Bronchial epithelial cell (primary cell): ENCODE measurements at regions not wholly inside any gene's neighbourhood (a gene's known extent, or its start where the extent isn't known, plus 50 kb on each side); places are given as distances from the start of the nearest gene placed in this dataset.

Experiments
- DNase-seq: peaks from one replicate; pipeline ENCODE4 v3.0.0-alpha.2; 2010; ENCODE audit warnings: low read depth
- FAIRE-seq: peaks from 2 replicates; lab custom pipeline; 2011; peaks lifted over from hg19 to GRCh38; lab: Jason Lieb, UNC
- H3K27me3 ChIP-seq: 2 replicates; pipeline ENCODE4 v1.5.1; 2011; ENCODE audit warnings: low read length; ENCODE audit not compliant: control insufficient read depth, insufficient read depth
- H3K36me3 ChIP-seq: 2 replicates; pipeline ENCODE4 v1.5.1; 2011; ENCODE audit warnings: low read length; ENCODE audit not compliant: control insufficient read depth, insufficient read depth
- H3K4me3 ChIP-seq: 2 replicates; pipeline ENCODE4 v1.5.1; 2011; ENCODE audit warnings: mild to moderate bottlenecking, low read depth, low read length, control low read depth
- TF ChIP-seq, protein P1 (sequence below): IDR thresholded peaks from 2 replicates; pipeline ENCODE4 v1.5.1; 2011; ENCODE audit warnings: mild to moderate bottlenecking, moderate library complexity, low read length, control low read depth, inconsistent platforms; ENCODE audit not compliant: insufficient read depth, severe bottlenecking

DNA sequence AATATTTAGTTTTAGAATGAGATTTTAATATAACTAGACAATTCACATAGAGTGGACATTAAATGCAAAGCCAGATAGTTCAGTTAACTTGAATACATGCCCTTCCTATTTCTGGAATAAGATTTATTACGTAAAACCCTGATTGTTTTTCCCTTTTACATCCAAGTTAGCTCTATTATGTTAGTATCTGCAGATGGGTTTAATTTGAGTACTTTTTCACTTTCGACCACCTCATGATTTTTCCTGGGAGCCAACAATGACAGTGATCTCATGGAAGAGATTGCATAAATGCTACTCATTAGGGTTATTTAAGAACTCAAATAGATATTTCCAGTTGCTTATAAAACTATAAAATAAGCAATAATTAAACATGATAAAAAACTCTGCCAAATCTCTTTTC is 199.4 kb upstream of the PTGFR start:
- DNase-seq: no peak
- FAIRE-seq: no peak
- no peaks in the 10 kb centered on the region for H3K36me3 ChIP-seq
- TF ChIP-seq, protein P1, sequence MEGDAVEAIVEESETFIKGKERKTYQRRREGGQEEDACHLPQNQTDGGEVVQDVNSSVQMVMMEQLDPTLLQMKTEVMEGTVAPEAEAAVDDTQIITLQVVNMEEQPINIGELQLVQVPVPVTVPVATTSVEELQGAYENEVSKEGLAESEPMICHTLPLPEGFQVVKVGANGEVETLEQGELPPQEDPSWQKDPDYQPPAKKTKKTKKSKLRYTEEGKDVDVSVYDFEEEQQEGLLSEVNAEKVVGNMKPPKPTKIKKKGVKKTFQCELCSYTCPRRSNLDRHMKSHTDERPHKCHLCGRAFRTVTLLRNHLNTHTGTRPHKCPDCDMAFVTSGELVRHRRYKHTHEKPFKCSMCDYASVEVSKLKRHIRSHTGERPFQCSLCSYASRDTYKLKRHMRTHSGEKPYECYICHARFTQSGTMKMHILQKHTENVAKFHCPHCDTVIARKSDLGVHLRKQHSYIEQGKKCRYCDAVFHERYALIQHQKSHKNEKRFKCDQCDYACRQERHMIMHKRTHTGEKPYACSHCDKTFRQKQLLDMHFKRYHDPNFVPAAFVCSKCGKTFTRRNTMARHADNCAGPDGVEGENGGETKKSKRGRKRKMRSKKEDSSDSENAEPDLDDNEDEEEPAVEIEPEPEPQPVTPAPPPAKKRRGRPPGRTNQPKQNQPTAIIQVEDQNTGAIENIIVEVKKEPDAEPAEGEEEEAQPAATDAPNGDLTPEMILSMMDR: no peak
- no peaks in the 10 kb centered on the region for H3K27me3 ChIP-seq
- H3K4me3 ChIP-seq: no peak overlapping the region

DNA sequence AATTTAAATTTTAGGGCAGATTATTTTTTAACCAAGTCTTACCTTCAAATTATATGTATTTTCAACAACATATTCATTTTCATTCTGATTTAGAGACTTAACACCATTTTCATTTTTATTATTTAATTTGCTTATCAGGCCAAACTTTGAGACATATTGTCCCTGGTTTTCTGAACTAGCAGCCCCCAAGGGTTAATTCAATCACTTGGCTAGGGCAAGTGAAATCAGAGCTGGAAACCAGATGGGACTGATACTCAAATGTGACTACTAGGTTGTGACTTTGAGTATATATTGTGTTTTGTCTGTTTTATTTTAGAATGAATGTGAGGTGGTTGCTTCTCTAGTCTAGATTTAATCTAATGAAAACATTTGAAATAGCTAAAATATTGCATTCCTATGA is 198.9 kb upstream of the PTGFR start:
- Histone ChIP-seq H3K27me3 (no peaks in the 10 kb centered on the region), H3K36me3 (no peaks in the 10 kb centered on the region), H3K4me3 (no peak overlapping the region)
- DNase-seq: no peak
- TF ChIP-seq, protein P1: no peak
- FAIRE-seq: no peak

DNA sequence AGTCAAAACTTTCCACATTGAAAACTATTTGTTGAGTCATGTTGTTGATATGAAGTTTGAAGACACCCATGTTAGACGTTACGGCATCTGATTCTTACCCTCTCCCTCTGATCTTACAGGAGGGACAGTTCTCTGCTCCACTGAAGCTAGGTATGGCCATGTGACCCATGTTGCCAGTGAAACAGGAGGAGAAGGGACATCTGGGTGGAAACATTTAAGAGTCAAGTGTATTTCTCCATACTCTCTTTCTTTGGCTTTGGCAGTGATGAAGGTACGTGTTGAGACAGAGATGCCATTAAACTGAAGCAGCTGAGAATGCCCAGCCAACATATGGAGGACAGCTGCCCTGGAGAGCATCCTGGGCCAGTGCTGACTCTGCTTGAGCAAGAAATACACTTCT is 198.4 kb upstream of the PTGFR start:
- no peaks in the 10 kb centered on the region for H3K36me3 ChIP-seq
- TF ChIP-seq, protein P1: no peak
- H3K4me3 ChIP-seq: no peak overlapping the region
- FAIRE-seq (no peak), DNase-seq (no peak)
- H3K27me3 ChIP-seq: no peaks in the 10 kb centered on the region

DNA sequence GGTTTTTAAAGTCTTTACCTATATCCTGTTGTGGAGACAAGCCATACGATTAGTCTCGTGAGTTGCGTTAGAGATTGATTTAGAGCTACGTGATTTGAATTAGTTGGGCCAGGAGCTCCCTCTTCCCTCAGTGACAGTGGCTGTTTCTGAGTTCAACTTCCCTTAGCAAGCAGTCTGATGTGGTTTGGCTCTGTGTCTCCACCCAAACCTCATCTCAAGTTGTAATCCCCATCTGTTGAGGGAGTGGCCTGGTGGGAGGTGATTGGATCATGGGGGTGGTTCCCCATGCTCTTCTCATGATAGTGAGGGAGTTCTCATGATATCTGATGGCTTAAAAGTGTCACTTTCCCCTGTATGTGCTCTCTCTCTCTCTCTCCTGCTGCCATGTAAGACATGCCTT is 192.9 kb upstream of the PTGFR start:
- Histone ChIP-seq H3K4me3 (no peak overlapping the region), H3K27me3 (no peaks in the 10 kb centered on the region), H3K36me3 (no peaks in the 10 kb centered on the region)
- TF ChIP-seq, protein P1: no peak
- FAIRE-seq (no peak), DNase-seq (no peak)

DNA sequence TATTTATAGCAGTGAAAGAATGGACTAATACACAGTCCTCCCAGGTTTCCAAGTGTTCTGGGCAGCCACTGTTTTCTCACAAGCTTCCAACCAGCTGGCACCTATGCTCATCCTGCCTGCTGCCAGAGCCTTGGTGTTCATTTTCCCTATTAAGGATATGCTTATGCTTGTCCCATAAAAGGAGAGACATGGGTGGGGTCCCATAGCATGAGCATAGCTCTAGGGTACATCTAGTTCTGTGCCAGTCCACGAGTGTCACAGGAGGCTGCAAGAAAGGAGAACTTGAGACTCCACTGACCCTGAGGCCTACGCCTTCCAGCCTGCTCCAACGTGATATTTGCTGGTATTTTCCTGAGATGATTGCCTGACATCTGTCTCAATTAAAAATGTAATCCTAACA is 192.4 kb upstream of the PTGFR start:
- Histone ChIP-seq H3K36me3 (no peaks in the 10 kb centered on the region), H3K27me3 (no peaks in the 10 kb centered on the region), H3K4me3 (no peak overlapping the region)
- FAIRE-seq (no peak), DNase-seq (no peak)
- TF ChIP-seq, protein P1: no peak

DNA sequence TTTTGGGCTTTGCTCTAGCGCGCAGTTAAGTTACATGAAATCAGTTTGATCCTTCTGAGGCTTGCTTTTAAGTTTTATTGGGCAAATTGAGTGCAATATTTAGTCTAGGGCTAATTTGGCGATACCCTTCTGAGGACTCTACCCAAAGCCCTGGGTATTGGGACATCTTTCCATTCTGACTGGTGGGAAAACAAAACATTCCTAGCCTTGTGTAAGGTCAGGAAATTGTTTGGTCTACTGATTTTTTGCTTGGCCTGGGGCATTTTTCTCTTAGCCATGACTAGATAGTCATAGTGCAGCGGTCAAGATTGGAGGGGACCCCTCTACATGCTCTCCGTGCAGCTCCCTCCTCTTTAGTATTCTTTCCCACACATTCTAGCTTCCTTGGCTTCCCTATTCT is 189.6 kb upstream of the PTGFR start:
- no peaks in the 10 kb centered on the region for H3K27me3 ChIP-seq
- no peak for DNase-seq

More for the DNA sequence above, 189.6 kb upstream of the PTGFR start:
- Histone ChIP-seq H3K4me3 (no peak overlapping the region), H3K36me3 (no peaks in the 10 kb centered on the region)
- no peak for FAIRE-seq
- TF ChIP-seq, protein P1: no peak
